ENCODE measurements at regions not wholly inside any gene's neighbourhood (a gene's known extent, or its start where the extent isn't known, plus 50 kb on each side); places are given as distances from the start of the nearest gene placed in this dataset.

GRCh38 chr11:8327761-8328192 lies 64.1 kb upstream of the LMO1 start:
- Histone ChIP-seq H3K79me1 (ENCODE audit: insufficient read depth, low read depth, low read length, poor library complexity, severe bottlenecking) (no peaks in the 10 kb centered on the region), H3K4me1 (ENCODE audit: insufficient read depth, low read length) (no peaks in the 10 kb centered on the region; the same call in 1 of the 2 replicates), H3K27me3 (ENCODE audit: insufficient read depth, low read length) (no peaks in the 10 kb centered on the region), H4K8ac (replicated peaks; ENCODE audit: insufficient read length, low read depth, low read length) (no peak overlapping the region), H4K20me1 (ENCODE audit: control insufficient read depth, insufficient read depth, insufficient read length) (no peaks in the 10 kb centered on the region), H3K18ac (ENCODE audit: insufficient read length, low read depth, low read length) (no peak overlapping the region), H3K14ac (ENCODE audit: insufficient read depth, low read length) (no peak overlapping the region; the same call in 1 of the 2 replicates), H3K9ac (ENCODE audit: extremely low read depth, insufficient read length, low read length) (no peak overlapping the region), H3T11ph (ENCODE audit: low read length) (no peak overlapping the region), H2BK120ac (ENCODE audit: low read depth, low read length, poor library complexity, severe bottlenecking) (no peak overlapping the region), H4K91ac (ENCODE audit: insufficient read length, low read depth, low read length) (no peak overlapping the region), H2BK20ac (ENCODE audit: low read depth, low read length, poor library complexity, severe bottlenecking) (no peak overlapping the region), H3K4me2 (ENCODE audit: insufficient read depth, insufficient read length, low read length) (no peak overlapping the region), H3K9me3 (ENCODE audit: control insufficient read depth, low read depth, low read length) (no peaks in the 10 kb centered on the region), H2AFZ (ENCODE audit: low read length) (no peak overlapping the region), H2BK12ac (ENCODE audit: insufficient read length, low read depth, low read length) (no peak overlapping the region), H3K23ac (ENCODE audit: insufficient read length, low read depth, low read length) (no peak overlapping the region), H3K56ac (ENCODE audit: insufficient read length, low read depth, low read length) (no peak overlapping the region), H2BK5ac (ENCODE audit: insufficient read length, low read length) (no peak overlapping the region), H3K23me2 (ENCODE audit: insufficient read length, low read depth, low read length, poor library complexity, severe bottlenecking) (no peaks in the 10 kb centered on the region), H2AK5ac (ENCODE audit: insufficient read length, low read length) (no peak overlapping the region), H3K79me2 (ENCODE audit: insufficient read depth, low read length) (no peaks in the 10 kb centered on the region), H2BK15ac (ENCODE audit: low read depth, low read length) (no peak overlapping the region), H3K27ac (ENCODE audit: insufficient read length, low read depth, low read length) (no peak overlapping the region), H4K5ac (ENCODE audit: insufficient read length, low read depth, low read length) (no peak overlapping the region), H3K4ac (ENCODE audit: low read depth, low read length) (no peak overlapping the region)
- no peak for DNase-seq
- Mint-ChIP-seq H3K9me3 (no peaks in the 10 kb centered on the region; a peak in 1 of 5 replicates), H3K27ac (no peak overlapping the region; a peak in 1 of 7 replicates), H3K4me3 (no peak overlapping the region), H3K4me1 (peaks cover 29 to 44% of the 10 kb centered on the region in 2 experiments), H3K36me3 (ENCODE audit: insufficient read depth in 1 of 3, low read depth in 3 of 3) (no peaks in the 10 kb centered on the region), H3K27me3 (ENCODE audit: low read depth) (peaks cover 3% of the 10 kb centered on the region)
- TF ChIP-seq, protein P1, sequence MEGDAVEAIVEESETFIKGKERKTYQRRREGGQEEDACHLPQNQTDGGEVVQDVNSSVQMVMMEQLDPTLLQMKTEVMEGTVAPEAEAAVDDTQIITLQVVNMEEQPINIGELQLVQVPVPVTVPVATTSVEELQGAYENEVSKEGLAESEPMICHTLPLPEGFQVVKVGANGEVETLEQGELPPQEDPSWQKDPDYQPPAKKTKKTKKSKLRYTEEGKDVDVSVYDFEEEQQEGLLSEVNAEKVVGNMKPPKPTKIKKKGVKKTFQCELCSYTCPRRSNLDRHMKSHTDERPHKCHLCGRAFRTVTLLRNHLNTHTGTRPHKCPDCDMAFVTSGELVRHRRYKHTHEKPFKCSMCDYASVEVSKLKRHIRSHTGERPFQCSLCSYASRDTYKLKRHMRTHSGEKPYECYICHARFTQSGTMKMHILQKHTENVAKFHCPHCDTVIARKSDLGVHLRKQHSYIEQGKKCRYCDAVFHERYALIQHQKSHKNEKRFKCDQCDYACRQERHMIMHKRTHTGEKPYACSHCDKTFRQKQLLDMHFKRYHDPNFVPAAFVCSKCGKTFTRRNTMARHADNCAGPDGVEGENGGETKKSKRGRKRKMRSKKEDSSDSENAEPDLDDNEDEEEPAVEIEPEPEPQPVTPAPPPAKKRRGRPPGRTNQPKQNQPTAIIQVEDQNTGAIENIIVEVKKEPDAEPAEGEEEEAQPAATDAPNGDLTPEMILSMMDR (conservative IDR thresholded peaks at IDR 0.05) = no peak
- WGBS (ENCODE audit: extremely low coverage, insufficient read length, low lambda C conversion rate) = no CpG with 5 or more reads among the region's 3 CpGs

Measured in H9 (cell line).